Astrocyte of the spinal cord (primary cell): ENCODE measurements at regions not wholly inside any gene's neighbourhood (a gene's known extent, or its start where the extent isn't known, plus 50 kb on each side); places are given as distances from the start of the nearest gene placed in this dataset.

Experiments
- DNase-seq: peaks from one replicate; pipeline ENCODE4 v3.0.0; 2011; ENCODE audit warnings: low read depth, low spot score
- H3K4me3 ChIP-seq: 2 replicates; pipeline ENCODE4 v1.5.1; 2011; ENCODE audit warnings: low read depth, mild to moderate bottlenecking, low read length, moderate library complexity
- in situ Hi-C: cut with HindIII; loops from 2 replicates; pipeline ENCODE4 v1.10.0; 2017; ENCODE audit warnings: low sequenced_read_pairs
- TF ChIP-seq, protein P1 (sequence below): IDR thresholded peaks from 2 replicates; pipeline ENCODE4 v1.5.1; 2012; ENCODE audit warnings: low read depth, mild to moderate bottlenecking, low read length, inconsistent platforms

- DNase-seq, result no peak
- TF ChIP-seq, protein P1, sequence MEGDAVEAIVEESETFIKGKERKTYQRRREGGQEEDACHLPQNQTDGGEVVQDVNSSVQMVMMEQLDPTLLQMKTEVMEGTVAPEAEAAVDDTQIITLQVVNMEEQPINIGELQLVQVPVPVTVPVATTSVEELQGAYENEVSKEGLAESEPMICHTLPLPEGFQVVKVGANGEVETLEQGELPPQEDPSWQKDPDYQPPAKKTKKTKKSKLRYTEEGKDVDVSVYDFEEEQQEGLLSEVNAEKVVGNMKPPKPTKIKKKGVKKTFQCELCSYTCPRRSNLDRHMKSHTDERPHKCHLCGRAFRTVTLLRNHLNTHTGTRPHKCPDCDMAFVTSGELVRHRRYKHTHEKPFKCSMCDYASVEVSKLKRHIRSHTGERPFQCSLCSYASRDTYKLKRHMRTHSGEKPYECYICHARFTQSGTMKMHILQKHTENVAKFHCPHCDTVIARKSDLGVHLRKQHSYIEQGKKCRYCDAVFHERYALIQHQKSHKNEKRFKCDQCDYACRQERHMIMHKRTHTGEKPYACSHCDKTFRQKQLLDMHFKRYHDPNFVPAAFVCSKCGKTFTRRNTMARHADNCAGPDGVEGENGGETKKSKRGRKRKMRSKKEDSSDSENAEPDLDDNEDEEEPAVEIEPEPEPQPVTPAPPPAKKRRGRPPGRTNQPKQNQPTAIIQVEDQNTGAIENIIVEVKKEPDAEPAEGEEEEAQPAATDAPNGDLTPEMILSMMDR, result no peak
These were observed 195.3 kb upstream of the BLID start for GRCh38 chr11:122311216-122311755.

DNA sequence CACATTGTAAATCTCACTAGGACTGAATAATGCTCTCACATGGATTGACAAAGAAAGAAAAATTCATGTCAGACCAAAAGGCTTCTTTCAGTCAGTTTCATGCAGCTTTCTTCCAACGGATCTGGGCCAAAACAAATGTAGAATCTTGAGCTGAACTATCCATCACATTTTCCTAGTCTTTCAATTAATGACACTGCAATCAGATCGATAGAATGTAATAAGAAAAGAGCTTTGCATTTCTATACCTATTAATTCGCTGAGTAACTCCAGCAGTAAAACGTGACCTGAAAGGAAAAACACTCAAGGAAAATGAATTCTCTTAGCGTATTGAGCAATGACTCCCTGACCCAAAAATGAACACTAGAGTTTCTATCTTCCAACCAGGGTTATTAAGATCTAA lies 194.8 kb upstream of the BLID start:
- H3K4me3 ChIP-seq, result no peak overlapping the region
- DNase-seq, result no peak
- TF ChIP-seq, protein P1, result no peak
- in situ Hi-C loops, result no loop called here

More at GRCh38 chr11:122311216-122311755, 195.3 kb upstream of the BLID start:
- H3K4me3 ChIP-seq, result no peak overlapping the region
- in situ Hi-C loops, result no loop called here

GRCh38 chr11:122309262-122309925 lies 193.4 kb upstream of the BLID start:
- TF ChIP-seq, protein P1, result no peak
- peak overlapping the region; percentile 19 for H3K4me3 ChIP-seq
- in situ Hi-C loops, result no loop called here
- DNase-seq, result peak; percentile 8

DNA sequence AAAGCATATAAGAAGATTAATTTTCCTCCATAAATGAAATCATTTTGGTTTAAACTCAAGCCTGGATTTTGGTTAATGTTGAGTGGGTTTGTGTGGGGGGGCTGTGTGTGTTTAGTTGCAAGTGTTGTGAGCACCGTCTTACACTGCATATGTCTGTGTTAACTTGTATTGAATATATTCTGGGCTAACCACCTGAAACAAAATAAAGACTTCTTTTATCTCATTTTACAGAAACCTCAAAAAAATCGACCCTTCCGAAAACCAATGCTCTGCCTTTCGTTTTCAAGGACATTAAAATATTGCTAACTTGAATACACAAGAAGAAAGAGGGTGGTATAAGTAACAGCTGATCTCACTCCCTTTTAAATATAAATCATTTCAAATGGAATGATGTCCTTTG lies 192.2 kb upstream of the BLID start:
- in situ Hi-C loops, result no loop called here
- DNase-seq, result no peak
- TF ChIP-seq, protein P1, result no peak
- H3K4me3 ChIP-seq, result no peak overlapping the region

GRCh38 chr11:122307476-122308035 lies 191.5 kb upstream of the BLID start:
- in situ Hi-C loops, result no loop called here
- DNase-seq, result no peak
- TF ChIP-seq, protein P1, result no peak
- H3K4me3 ChIP-seq, result no peak overlapping the region

- in situ Hi-C loops, result no loop called here
- no peak overlapping the region for H3K4me3 ChIP-seq
- DNase-seq, result no peak
- TF ChIP-seq, protein P1, result no peak
These were observed 190.9 kb upstream of the BLID start for GRCh38 chr11:122306831-122307391.
